ENCODE measurements at regions not wholly inside any gene's neighbourhood (a gene's known extent, or its start where the extent isn't known, plus 50 kb on each side); places are given as distances from the start of the nearest gene placed in this dataset.

- Histone ChIP-seq H3K4me1 (peaks cover 0 to 21% (median 12%) of the 10 kb centered on the region in 12 donors), H3K4me3 (no peak overlapping the region), H3K36me3 (no peaks in the 10 kb centered on the region), H3K27ac (peak overlapping the region in 2 of 12 donors; percentile 91 to 92), H3K27me3 (no peaks in the 10 kb centered on the region), H3K9me3 (no peaks in the 10 kb centered on the region)
- no peak for DNase-seq
- no peak for ATAC-seq
- intact Hi-C loops (cut with DNase I): loop anchor here in 3 of 10 donors (10.0 kb wide), 2 partner anchors 120 to 180 kb away; no protein-coding TSS in a partner anchor
- WGBS, 4 donors: 94 to 96% (median 96%) methylated on average over 6 of the region's 6 CpGs
- TF ChIP-seq POLR2A (IDR thresholded peaks at IDR 0.05) (no peak), CTCF (IDR thresholded peaks at IDR 0.05) (no peak)
These were observed 286.2 kb downstream of the FOXL1 start for GRCh38 chr16:86864586-86864985.

- Histone ChIP-seq H3K27me3 (no peaks in the 10 kb centered on the region), H3K36me3 (no peaks in the 10 kb centered on the region), H3K9me3 (no peaks in the 10 kb centered on the region), H3K4me3 (no peak overlapping the region), H3K4me1 (peaks cover 0 to 21% (median 12%) of the 10 kb centered on the region in 12 donors), H3K27ac (peak overlapping the region; percentile 58 to 97 (median 90))
- WGBS, 4 donors: 35 to 52% (median 44%) methylated on average over 23 of the region's 23 CpGs
- ATAC-seq (peak; percentile 98 to 99 (median 98)), DNase-seq (peak; percentile 83 to 94 (median 85))
- TF ChIP-seq CTCF (IDR thresholded peaks at IDR 0.05) (peak in 9 of 12 donors; percentile 9 to 54 (median 24)), POLR2A (IDR thresholded peaks at IDR 0.05) (no peak)
- intact Hi-C loops (cut with DNase I): loop anchor here in 5 of 10 donors (5.0 to 10.0 kb wide), 5 partner anchors 119 to 179 kb away; no protein-coding TSS in a partner anchor
These were observed 287.7 kb downstream of the FOXL1 start for GRCh38 chr16:86865851-86866662.

- DNase-seq (no peak), ATAC-seq (no peak)
- Histone ChIP-seq H3K27ac (peak overlapping the region; percentile 58 to 97 (median 90)), H3K36me3 (no peaks in the 10 kb centered on the region), H3K9me3 (no peaks in the 10 kb centered on the region), H3K27me3 (no peaks in the 10 kb centered on the region), H3K4me1 (peaks cover 0 to 21% (median 12%) of the 10 kb centered on the region in 12 donors), H3K4me3 (no peak overlapping the region)
- intact Hi-C loops (cut with DNase I): loop anchor here in 5 of 10 donors (5.0 to 10.0 kb wide), 5 partner anchors 118 to 178 kb away; no protein-coding TSS in a partner anchor
- 91 to 93% (median 92%) methylated on average over 6 of the region's 6 CpGs for WGBS, 4 donors
- TF ChIP-seq POLR2A (IDR thresholded peaks at IDR 0.05) (no peak), CTCF (IDR thresholded peaks at IDR 0.05) (no peak)
These were observed 288.8 kb downstream of the FOXL1 start for GRCh38 chr16:86866986-86867722.

- peaks cover 0 to 21% (median 11%) of the 10 kb centered on the region in 12 donors for H3K4me1 ChIP-seq
- WGBS, 4 donors: 76 to 87% (median 80%) methylated on average over 12 of the region's 12 CpGs
- no peak for DNase-seq
- TF ChIP-seq CTCF (IDR thresholded peaks at IDR 0.05): no peak
- TF ChIP-seq POLR2A (IDR thresholded peaks at IDR 0.05): no peak
- peaks cover 0 to 3% (median 0%) of the 10 kb centered on the region in 12 donors for H3K9me3 ChIP-seq
- no peak for ATAC-seq
- no peaks in the 10 kb centered on the region for H3K27me3 ChIP-seq
- intact Hi-C loops (cut with DNase I): loop anchor here in 5 of 10 donors (5.0 to 10.0 kb wide), 5 partner anchors 117 to 177 kb away; no protein-coding TSS in a partner anchor
- no peaks in the 10 kb centered on the region for H3K36me3 ChIP-seq
- no peak overlapping the region for H3K27ac ChIP-seq
- no peak overlapping the region for H3K4me3 ChIP-seq
These were observed 289.7 kb downstream of the FOXL1 start for GRCh38 chr16:86868070-86868469.

All from heart left ventricle (tissue), 16 donors.